ENCODE measurements at regions not wholly inside any gene's neighbourhood (a gene's known extent, or its start where the extent isn't known, plus 50 kb on each side); places are given as distances from the start of the nearest gene placed in this dataset.

- Histone ChIP-seq H3K4me1 (ENCODE audit: control insufficient read depth, insufficient read depth, low read length, poor library complexity, severe bottlenecking) (no peaks in the 10 kb centered on the region), H3K27me3 (replicated peaks; ENCODE audit: control insufficient read depth, insufficient read depth, low read length, poor library complexity, severe bottlenecking) (no peaks in the 10 kb centered on the region), H3K9me3 (ENCODE audit: control insufficient read depth, low read length) (no peaks in the 10 kb centered on the region), H3K27ac (ENCODE audit: insufficient read depth, low read length, poor library complexity, severe bottlenecking) (no peak overlapping the region), H3K4me3 (ENCODE audit: insufficient read depth, low read depth, low read length, poor library complexity, severe bottlenecking) (no peak overlapping the region), H3K36me3 (ENCODE audit: control insufficient read depth, insufficient read depth, low read length) (no peaks in the 10 kb centered on the region)
- no peak for DNase-seq
Observed at GRCh38 chr4:15375667-15376066, 52.2 kb upstream of the C1QTNF7 start.

DNA sequence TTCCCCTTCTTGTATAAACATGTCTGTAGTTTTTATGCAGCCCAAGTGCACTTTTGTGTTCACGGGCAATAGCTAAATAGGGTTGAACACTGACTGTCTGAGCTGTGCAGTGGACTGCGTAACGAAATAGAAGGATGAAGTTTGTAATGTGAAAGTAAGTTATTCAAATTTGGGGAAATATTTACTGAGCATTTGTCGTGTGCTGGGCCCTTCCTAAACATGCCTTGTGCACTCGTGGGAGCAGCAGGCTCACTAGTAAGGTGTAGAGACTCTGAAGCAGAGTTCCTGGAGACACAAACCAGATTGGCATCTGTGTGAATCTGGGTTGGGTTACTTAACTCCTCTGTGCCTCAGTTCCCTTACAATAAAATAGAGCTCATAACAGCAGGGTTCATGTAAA lies 51.7 kb upstream of the C1QTNF7 start:
- DNase-seq, result no peak

GRCh38 chr4:15376594-15376993 lies 51.2 kb upstream of the C1QTNF7 start:
- no peak for DNase-seq
- Histone ChIP-seq H3K4me1 (ENCODE audit: control insufficient read depth, insufficient read depth, low read length, poor library complexity, severe bottlenecking) (no peaks in the 10 kb centered on the region), H3K36me3 (ENCODE audit: control insufficient read depth, insufficient read depth, low read length) (no peaks in the 10 kb centered on the region), H3K4me3 (ENCODE audit: insufficient read depth, low read depth, low read length, poor library complexity, severe bottlenecking) (no peak overlapping the region), H3K27me3 (replicated peaks; ENCODE audit: control insufficient read depth, insufficient read depth, low read length, poor library complexity, severe bottlenecking) (no peaks in the 10 kb centered on the region), H3K27ac (ENCODE audit: insufficient read depth, low read length, poor library complexity, severe bottlenecking) (no peak overlapping the region), H3K9me3 (ENCODE audit: control insufficient read depth, low read length) (no peaks in the 10 kb centered on the region)

More for the DNA sequence above, 51.7 kb upstream of the C1QTNF7 start:
- Histone ChIP-seq H3K36me3 (ENCODE audit: control insufficient read depth, insufficient read depth, low read length) (no peaks in the 10 kb centered on the region), H3K27me3 (replicated peaks; ENCODE audit: control insufficient read depth, insufficient read depth, low read length, poor library complexity, severe bottlenecking) (no peaks in the 10 kb centered on the region), H3K27ac (ENCODE audit: insufficient read depth, low read length, poor library complexity, severe bottlenecking) (no peak overlapping the region), H3K4me3 (ENCODE audit: insufficient read depth, low read depth, low read length, poor library complexity, severe bottlenecking) (no peak overlapping the region), H3K9me3 (ENCODE audit: control insufficient read depth, low read length) (no peaks in the 10 kb centered on the region), H3K4me1 (ENCODE audit: control insufficient read depth, insufficient read depth, low read length, poor library complexity, severe bottlenecking) (no peaks in the 10 kb centered on the region)

Data from effector memory CD4-positive, alpha-beta T cell (primary cell).